ENCODE measurements at regions not wholly inside any gene's neighbourhood (a gene's known extent, or its start where the extent isn't known, plus 50 kb on each side); places are given as distances from the start of the nearest gene placed in this dataset.

GRCh38 chrX:69262036-69262936, 97.0 kb upstream of the PJA1 start:
- H3K4me2 ChIP-seq (ENCODE audit: low read length): no peak overlapping the region
- H3K27me3 ChIP-seq (ENCODE audit: control insufficient read depth, insufficient read depth, low read length): peaks cover 10% of the 10 kb centered on the region
- H3K36me3 ChIP-seq (ENCODE audit: insufficient read depth, low read length): no peaks in the 10 kb centered on the region
- no peaks in the 10 kb centered on the region for H3K9me3 ChIP-seq (replicated peaks; ENCODE audit: low read length)
- H3K4me1 ChIP-seq (ENCODE audit: control insufficient read depth, insufficient read depth, low read length): no peaks in the 10 kb centered on the region
- no peak overlapping the region for H3K9ac ChIP-seq (ENCODE audit: low read depth, low read length)
- H3K4me3 ChIP-seq (ENCODE audit: low read length): no peak overlapping the region

DNA sequence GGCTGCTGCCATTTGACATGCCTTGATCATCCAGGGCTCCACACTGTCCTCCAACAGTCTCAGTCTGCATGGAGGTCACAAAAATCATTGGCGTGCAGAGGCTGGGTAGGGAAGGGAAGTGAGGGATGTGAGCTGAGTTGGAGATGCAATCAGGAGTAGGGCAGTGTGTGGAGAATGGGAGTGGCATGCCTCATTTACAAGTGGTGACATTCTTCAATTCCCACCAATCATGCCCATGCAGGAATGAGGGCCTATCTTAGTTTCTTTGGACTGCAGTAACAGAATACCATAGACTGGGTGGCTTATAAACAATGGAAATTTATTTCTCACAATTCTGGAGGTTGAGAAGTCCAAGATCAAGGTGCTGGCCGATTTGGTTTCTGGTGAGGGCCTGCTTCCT, 94.9 kb upstream of the PJA1 start:
- no peak overlapping the region for H3K9ac ChIP-seq (ENCODE audit: low read depth, low read length)
- H3K4me1 ChIP-seq (ENCODE audit: control insufficient read depth, insufficient read depth, low read length): no peaks in the 10 kb centered on the region
- no peaks in the 10 kb centered on the region for H3K9me3 ChIP-seq (replicated peaks; ENCODE audit: low read length)
- H3K27me3 ChIP-seq (ENCODE audit: control insufficient read depth, insufficient read depth, low read length): peaks cover 7% of the 10 kb centered on the region
- H3K4me2 ChIP-seq (ENCODE audit: low read length): no peak overlapping the region
- no peak overlapping the region for H3K4me3 ChIP-seq (ENCODE audit: low read length)
- no peaks in the 10 kb centered on the region for H3K36me3 ChIP-seq (ENCODE audit: insufficient read depth, low read length)

GRCh38 chrX:69258893-69259292, 93.6 kb upstream of the PJA1 start:
- Histone ChIP-seq H3K4me3 (ENCODE audit: low read length) (no peak overlapping the region), H3K27me3 (ENCODE audit: control insufficient read depth, insufficient read depth, low read length) (peaks cover 7% of the 10 kb centered on the region), H3K9me3 (replicated peaks; ENCODE audit: low read length) (no peaks in the 10 kb centered on the region), H3K4me1 (ENCODE audit: control insufficient read depth, insufficient read depth, low read length) (no peaks in the 10 kb centered on the region), H3K9ac (ENCODE audit: low read depth, low read length) (no peak overlapping the region), H3K36me3 (ENCODE audit: insufficient read depth, low read length) (no peaks in the 10 kb centered on the region), H3K4me2 (ENCODE audit: low read length) (no peak overlapping the region)

GRCh38 chrX:69257499-69258127, 92.4 kb upstream of the PJA1 start:
- H3K9ac ChIP-seq (ENCODE audit: low read depth, low read length): no peak overlapping the region
- H3K36me3 ChIP-seq (ENCODE audit: insufficient read depth, low read length): no peaks in the 10 kb centered on the region
- H3K4me2 ChIP-seq (ENCODE audit: low read length): no peak overlapping the region
- H3K27me3 ChIP-seq (ENCODE audit: control insufficient read depth, insufficient read depth, low read length): no peaks in the 10 kb centered on the region
- no peaks in the 10 kb centered on the region for H3K9me3 ChIP-seq (replicated peaks; ENCODE audit: low read length)
- H3K4me1 ChIP-seq (ENCODE audit: control insufficient read depth, insufficient read depth, low read length): no peaks in the 10 kb centered on the region
- H3K4me3 ChIP-seq (ENCODE audit: low read length): no peak overlapping the region

GRCh38 chrX:69256291-69256565, 91.0 kb upstream of the PJA1 start:
- H3K4me2 ChIP-seq (ENCODE audit: low read length): no peak overlapping the region
- no peak overlapping the region for H3K4me3 ChIP-seq (ENCODE audit: low read length)
- H3K36me3 ChIP-seq (ENCODE audit: insufficient read depth, low read length): no peaks in the 10 kb centered on the region
- H3K4me1 ChIP-seq (ENCODE audit: control insufficient read depth, insufficient read depth, low read length): no peaks in the 10 kb centered on the region
- no peak overlapping the region for H3K9ac ChIP-seq (ENCODE audit: low read depth, low read length)
- H3K27me3 ChIP-seq (ENCODE audit: control insufficient read depth, insufficient read depth, low read length): no peaks in the 10 kb centered on the region
- H3K9me3 ChIP-seq (replicated peaks; ENCODE audit: low read length): no peaks in the 10 kb centered on the region

DNA sequence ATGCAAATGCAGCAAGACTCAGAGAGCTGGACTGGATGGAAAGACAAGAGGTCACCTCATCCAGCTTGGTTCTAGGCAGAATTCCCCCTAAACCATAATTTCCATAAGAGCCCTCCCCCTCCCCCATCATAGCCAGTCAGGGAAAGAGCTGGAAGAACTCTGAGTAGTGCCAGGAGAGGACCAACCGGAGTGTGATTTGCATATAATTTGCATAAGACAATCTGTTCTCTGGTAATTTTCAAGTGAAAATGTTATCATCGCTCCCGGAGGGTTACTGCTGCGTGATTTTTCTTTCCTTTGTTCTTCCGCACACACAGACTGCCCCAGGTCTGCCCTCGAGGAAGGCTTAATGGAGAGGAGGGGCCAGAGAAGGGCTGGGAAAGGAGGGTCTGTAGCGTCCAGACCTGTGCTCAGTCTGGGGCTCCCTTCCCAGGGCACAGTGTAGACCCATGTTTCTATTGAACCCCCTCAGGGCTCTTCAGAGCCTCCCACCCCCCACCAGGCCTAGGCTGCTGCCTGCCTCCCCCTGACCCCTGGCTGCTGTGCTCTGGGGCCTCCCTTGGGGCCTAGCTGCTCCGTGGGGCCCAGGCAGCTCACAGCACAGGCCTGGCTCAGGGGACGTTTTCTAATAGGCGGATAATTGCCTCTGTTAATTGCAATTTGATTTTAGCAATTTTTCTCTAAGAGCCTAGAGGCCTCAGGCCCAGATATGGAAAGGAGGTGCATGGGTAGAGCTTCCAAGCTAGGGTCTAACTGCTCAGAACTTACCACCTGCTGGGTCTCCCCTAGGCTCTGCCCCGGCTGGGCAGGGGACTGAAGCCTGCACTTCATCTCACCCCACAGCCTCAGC, 90.4 kb upstream of the PJA1 start:
- H3K4me3 ChIP-seq (ENCODE audit: low read length): no peak overlapping the region
- H3K9me3 ChIP-seq (replicated peaks; ENCODE audit: low read length): no peaks in the 10 kb centered on the region
- H3K36me3 ChIP-seq (ENCODE audit: insufficient read depth, low read length): no peaks in the 10 kb centered on the region
- H3K4me1 ChIP-seq (ENCODE audit: control insufficient read depth, insufficient read depth, low read length): no peaks in the 10 kb centered on the region
- no peak overlapping the region for H3K4me2 ChIP-seq (ENCODE audit: low read length)
- H3K9ac ChIP-seq (ENCODE audit: low read depth, low read length): no peak overlapping the region
- H3K27me3 ChIP-seq (ENCODE audit: control insufficient read depth, insufficient read depth, low read length): no peaks in the 10 kb centered on the region

- Histone ChIP-seq H3K36me3 (ENCODE audit: insufficient read depth, low read length) (no peaks in the 10 kb centered on the region), H3K4me3 (ENCODE audit: low read length) (no peak overlapping the region), H3K9me3 (replicated peaks; ENCODE audit: low read length) (no peaks in the 10 kb centered on the region), H3K4me2 (ENCODE audit: low read length) (no peak overlapping the region), H3K4me1 (ENCODE audit: control insufficient read depth, insufficient read depth, low read length) (no peaks in the 10 kb centered on the region), H3K27me3 (ENCODE audit: control insufficient read depth, insufficient read depth, low read length) (no peaks in the 10 kb centered on the region), H3K9ac (ENCODE audit: low read depth, low read length) (no peak overlapping the region)
These were observed 88.6 kb upstream of the PJA1 start for GRCh38 chrX:69253821-69254220.

GRCh38 chrX:69243276-69243675, 78.0 kb upstream of the PJA1 start:
- no peaks in the 10 kb centered on the region for H3K9me3 ChIP-seq (replicated peaks; ENCODE audit: low read length)
- no peak overlapping the region for H3K4me2 ChIP-seq (ENCODE audit: low read length)
- H3K4me1 ChIP-seq (ENCODE audit: control insufficient read depth, insufficient read depth, low read length): no peaks in the 10 kb centered on the region
- H3K36me3 ChIP-seq (ENCODE audit: insufficient read depth, low read length): no peaks in the 10 kb centered on the region
- peaks cover 7% of the 10 kb centered on the region for H3K27me3 ChIP-seq (ENCODE audit: control insufficient read depth, insufficient read depth, low read length)
- H3K4me3 ChIP-seq (ENCODE audit: low read length): no peak overlapping the region
- H3K9ac ChIP-seq (ENCODE audit: low read depth, low read length): no peak overlapping the region

GRCh38 chrX:69238887-69239231, 73.6 kb upstream of the PJA1 start:
- no peaks in the 10 kb centered on the region for H3K36me3 ChIP-seq (ENCODE audit: insufficient read depth, low read length)
- no peak overlapping the region for H3K4me2 ChIP-seq (ENCODE audit: low read length)
- no peaks in the 10 kb centered on the region for H3K4me1 ChIP-seq (ENCODE audit: control insufficient read depth, insufficient read depth, low read length)
- peaks cover 7% of the 10 kb centered on the region for H3K27me3 ChIP-seq (ENCODE audit: control insufficient read depth, insufficient read depth, low read length)
- no peak overlapping the region for H3K9ac ChIP-seq (ENCODE audit: low read depth, low read length)
- H3K9me3 ChIP-seq (replicated peaks; ENCODE audit: low read length): no peaks in the 10 kb centered on the region
- H3K4me3 ChIP-seq (ENCODE audit: low read length): no peak overlapping the region

- Histone ChIP-seq H3K9me3 (replicated peaks; ENCODE audit: low read length) (no peaks in the 10 kb centered on the region), H3K4me2 (ENCODE audit: low read length) (no peak overlapping the region), H3K4me1 (ENCODE audit: control insufficient read depth, insufficient read depth, low read length) (no peaks in the 10 kb centered on the region), H3K4me3 (ENCODE audit: low read length) (no peak overlapping the region), H3K9ac (ENCODE audit: low read depth, low read length) (no peak overlapping the region), H3K36me3 (ENCODE audit: insufficient read depth, low read length) (no peaks in the 10 kb centered on the region), H3K27me3 (ENCODE audit: control insufficient read depth, insufficient read depth, low read length) (peaks cover 6% of the 10 kb centered on the region)
These were observed 73.0 kb upstream of the PJA1 start for GRCh38 chrX:69238114-69238886.

DNA sequence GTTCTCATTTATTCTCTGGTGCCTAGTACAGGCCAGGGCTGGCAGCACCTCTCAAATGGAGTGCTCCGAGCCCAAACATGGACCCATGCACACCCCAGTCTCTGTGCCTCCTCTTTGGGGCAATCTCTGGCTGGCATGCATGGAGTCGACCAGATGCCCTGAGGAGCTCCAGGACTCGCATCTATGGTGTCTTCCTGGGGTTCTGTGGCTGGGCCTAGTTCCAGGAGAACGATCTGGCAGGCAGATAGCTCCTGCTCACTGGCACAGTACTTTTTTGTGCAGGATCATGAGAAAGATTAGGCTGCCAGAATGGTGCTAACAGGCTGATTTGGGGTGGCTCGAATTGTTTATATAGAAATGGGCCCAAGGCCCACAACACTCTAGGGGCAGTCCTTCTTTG, 72.0 kb upstream of the PJA1 start:
- Histone ChIP-seq H3K9ac (ENCODE audit: low read depth, low read length) (no peak overlapping the region), H3K4me3 (ENCODE audit: low read length) (no peak overlapping the region), H3K36me3 (ENCODE audit: insufficient read depth, low read length) (no peaks in the 10 kb centered on the region), H3K9me3 (replicated peaks; ENCODE audit: low read length) (no peaks in the 10 kb centered on the region), H3K27me3 (ENCODE audit: control insufficient read depth, insufficient read depth, low read length) (no peaks in the 10 kb centered on the region), H3K4me1 (ENCODE audit: control insufficient read depth, insufficient read depth, low read length) (no peaks in the 10 kb centered on the region), H3K4me2 (ENCODE audit: low read length) (no peak overlapping the region)

Measured in skeletal muscle satellite cell (primary cell).